ENCODE measurements at regions not wholly inside any gene's neighbourhood (a gene's known extent, or its start where the extent isn't known, plus 50 kb on each side); places are given as distances from the start of the nearest gene placed in this dataset.

- TF ChIP-seq, protein P1, sequence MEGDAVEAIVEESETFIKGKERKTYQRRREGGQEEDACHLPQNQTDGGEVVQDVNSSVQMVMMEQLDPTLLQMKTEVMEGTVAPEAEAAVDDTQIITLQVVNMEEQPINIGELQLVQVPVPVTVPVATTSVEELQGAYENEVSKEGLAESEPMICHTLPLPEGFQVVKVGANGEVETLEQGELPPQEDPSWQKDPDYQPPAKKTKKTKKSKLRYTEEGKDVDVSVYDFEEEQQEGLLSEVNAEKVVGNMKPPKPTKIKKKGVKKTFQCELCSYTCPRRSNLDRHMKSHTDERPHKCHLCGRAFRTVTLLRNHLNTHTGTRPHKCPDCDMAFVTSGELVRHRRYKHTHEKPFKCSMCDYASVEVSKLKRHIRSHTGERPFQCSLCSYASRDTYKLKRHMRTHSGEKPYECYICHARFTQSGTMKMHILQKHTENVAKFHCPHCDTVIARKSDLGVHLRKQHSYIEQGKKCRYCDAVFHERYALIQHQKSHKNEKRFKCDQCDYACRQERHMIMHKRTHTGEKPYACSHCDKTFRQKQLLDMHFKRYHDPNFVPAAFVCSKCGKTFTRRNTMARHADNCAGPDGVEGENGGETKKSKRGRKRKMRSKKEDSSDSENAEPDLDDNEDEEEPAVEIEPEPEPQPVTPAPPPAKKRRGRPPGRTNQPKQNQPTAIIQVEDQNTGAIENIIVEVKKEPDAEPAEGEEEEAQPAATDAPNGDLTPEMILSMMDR (IDR thresholded peaks at IDR 0.05): no peak
- no peak for TF ChIP-seq POLR2A (IDR thresholded peaks at IDR 0.05; ENCODE audit: low read depth)
Observed at GRCh38 chr1:213704941-213705340, 282.8 kb upstream of the PROX1 start.
